ENCODE measurements at regions not wholly inside any gene's neighbourhood (a gene's known extent, or its start where the extent isn't known, plus 50 kb on each side); places are given as distances from the start of the nearest gene placed in this dataset.

DNA sequence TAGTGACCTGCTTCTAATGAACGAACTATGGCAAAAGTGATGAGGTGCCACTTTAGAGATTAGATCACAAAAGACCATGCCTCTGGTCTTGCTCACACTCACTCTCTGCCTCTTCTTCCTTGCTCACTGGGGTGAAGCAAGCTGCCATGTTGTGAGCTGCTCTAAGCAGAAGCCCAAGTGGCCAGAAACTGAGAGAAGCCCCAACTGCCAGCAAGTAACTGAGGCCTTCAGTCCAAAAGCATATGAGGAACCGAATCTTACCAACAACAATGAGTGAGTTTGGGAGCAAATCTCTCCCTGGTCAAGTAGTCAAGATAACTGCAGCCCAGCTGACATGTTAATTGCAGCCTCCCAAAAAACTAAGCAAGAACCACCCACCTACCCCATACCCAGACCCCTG lies 126.0 kb upstream of the ACO1 start:
- TF ChIP-seq POLR2A (IDR thresholded peaks at IDR 0.05) (no peak), CTCF (IDR thresholded peaks at IDR 0.05) (no peak)
